Gastrocnemius medialis (tissue), 4 donors: ENCODE measurements at regions not wholly inside any gene's neighbourhood (a gene's known extent, or its start where the extent isn't known, plus 50 kb on each side); places are given as distances from the start of the nearest gene placed in this dataset.

ENCODE experiments used
- CTCF ChIP-seq, 5 experiments: fragments of 450-650 bp in 3 of 5; fragments of 200-600 bp in 2 of 5; sonication (generic) in 2 of 5; IDR thresholded peaks in 4 of 5; conservative IDR thresholded peaks in 1 of 5; 1 replicate in 4 of 5; 2 replicates in 1 of 5; pipeline ENCODE4 v1.5.1; 2016 to 2019; ENCODE audit warnings: antibody characterized with exemption in 5 of 5, mild to moderate bottlenecking in 3 of 5, moderate library complexity in 3 of 5
- POLR2A ChIP-seq, 2 donors: fragments of 450-650 bp; IDR thresholded peaks; one replicate each; pipeline ENCODE4 v1.6.1; 2017; ENCODE audit warnings: antibody characterized with exemption in 2 of 2, mild to moderate bottlenecking in 2 of 2, moderate library complexity in 2 of 2

GRCh38 chr4:175932116-175932515, 120.1 kb upstream of the GPM6A start:
- TF ChIP-seq CTCF (IDR thresholded peaks at IDR 0.05 in 4 of 5, conservative IDR thresholded peaks at IDR 0.05 in 1 of 5) (no peak), POLR2A (IDR thresholded peaks at IDR 0.05) (no peak)
